HG03521 (cell line): ENCODE measurements at regions not wholly inside any gene's neighbourhood (a gene's known extent, or its start where the extent isn't known, plus 50 kb on each side); places are given as distances from the start of the nearest gene placed in this dataset.

Experiments
- ATAC-seq: cut with Tn5 transposase; IDR thresholded peaks from one replicate; pipeline ENCODE4 v1.9.1; 2021; ENCODE audit warnings: mild to moderate bottlenecking, moderate library complexity; ENCODE audit not compliant: unreplicated experiment

GRCh38 chr18:56186319-56186718 is 452.1 kb downstream of the TXNL1 start:
- ATAC-seq: no peak

DNA sequence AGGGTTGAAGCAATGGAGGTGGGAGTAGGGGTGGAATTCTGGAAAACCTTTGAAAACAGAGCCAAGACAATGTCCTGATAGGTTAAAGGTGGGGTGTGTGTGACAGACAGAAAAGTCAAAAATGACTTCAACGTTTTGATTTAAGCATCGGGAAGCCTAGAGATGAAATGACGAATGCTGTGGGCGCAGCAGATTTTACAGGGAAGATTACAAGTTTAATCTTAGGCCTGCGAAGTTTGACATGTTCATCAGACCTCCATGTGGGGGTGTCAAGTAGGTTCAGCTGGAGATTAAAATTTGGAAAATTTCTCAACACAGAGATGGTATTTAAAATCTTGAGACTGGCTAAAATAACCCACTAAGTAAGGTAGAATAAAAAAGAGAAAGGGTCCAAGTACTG is 453.3 kb downstream of the TXNL1 start:
- ATAC-seq: no peak

GRCh38 chr18:56176751-56177150 is 461.6 kb downstream of the TXNL1 start:
- ATAC-seq: no peak

DNA sequence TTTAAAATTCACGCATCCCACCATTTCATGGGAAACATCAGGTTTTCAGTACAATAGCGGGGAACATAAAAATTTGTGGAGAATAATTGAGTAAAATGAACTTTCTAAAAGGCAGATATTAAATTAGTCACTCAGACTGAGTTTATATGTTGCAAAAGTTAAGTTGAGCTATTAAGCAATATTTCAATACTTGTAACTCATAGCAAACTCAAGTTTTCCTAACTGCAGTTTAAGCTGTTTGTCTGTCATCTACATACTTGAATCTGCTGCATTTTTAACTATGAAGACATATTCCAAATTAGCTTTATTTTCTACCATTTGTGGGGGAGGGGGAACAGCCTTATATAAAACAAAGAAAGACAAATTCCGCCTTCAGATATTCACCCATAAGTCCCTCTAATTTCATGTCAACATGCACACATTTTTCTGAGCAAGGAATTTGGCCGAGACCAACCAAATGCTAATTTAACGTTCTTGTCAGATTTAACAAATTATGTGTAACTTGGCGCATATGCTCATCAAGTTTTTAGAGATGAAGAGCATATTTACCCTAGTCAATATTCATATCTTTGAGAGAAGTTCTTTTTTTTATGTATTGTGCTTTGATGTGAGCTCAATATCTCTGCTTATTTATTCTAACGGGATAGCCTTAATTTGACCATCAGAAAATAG is 462.9 kb downstream of the TXNL1 start:
- no peak for ATAC-seq

GRCh38 chr18:56173542-56174220 is 464.7 kb downstream of the TXNL1 start:
- no peak for ATAC-seq

DNA sequence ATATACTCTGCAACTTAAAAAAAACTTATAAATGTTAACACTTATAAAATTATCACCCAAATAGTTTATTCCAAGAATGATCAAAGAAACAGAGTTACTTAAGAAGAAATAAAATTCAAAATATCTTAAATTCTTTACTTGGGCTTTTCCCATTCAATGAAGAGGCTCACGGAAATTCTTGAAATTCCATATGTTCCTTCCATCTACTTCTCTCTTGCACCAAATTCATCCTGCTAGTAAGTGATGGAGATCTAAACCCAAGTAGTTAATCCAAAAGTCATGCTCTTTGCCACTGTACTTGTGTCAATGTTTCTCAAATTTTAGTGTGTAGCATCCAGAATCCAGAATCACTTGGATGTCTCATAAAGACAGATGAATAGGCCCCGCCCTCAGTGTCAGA is 465.9 kb downstream of the TXNL1 start:
- ATAC-seq: no peak

- ATAC-seq: no peak
Observed at GRCh38 chr18:56171848-56172247, 466.5 kb downstream of the TXNL1 start.

DNA sequence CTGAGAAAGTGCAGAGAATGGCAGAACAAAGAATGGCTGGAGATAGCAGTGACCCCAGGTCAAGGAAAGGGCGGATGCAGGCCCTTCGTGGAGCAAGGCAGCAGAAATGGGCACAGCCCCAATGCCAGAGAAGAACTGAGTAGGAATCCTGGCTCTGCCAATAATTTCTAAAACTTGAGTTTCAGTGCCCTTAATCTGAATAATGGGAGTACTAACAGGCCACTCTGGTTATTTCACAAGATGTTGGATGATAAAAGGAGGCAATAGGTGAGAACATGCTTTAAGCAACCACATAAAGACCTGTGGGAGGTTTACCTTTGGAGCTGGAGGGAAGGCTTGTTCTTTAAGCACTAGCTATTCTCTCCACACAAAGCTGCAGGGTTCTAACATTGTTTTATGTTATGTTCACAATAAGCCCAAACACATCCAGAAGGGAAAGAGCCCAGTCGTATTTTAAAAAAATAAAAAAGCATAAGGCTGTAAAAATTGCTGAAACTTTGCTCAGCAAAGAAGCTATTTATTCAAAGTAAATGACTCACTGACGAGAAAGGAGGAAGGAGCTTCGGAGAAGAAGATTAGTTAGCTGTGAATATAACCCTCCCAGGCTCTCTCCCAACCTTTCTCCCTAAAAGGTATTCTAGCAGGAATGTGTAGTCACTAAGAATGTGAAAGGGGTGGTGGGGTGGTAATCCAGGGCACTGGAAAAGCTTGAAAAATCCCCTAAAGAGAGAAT is 470.2 kb downstream of the TXNL1 start:
- ATAC-seq: no peak

DNA sequence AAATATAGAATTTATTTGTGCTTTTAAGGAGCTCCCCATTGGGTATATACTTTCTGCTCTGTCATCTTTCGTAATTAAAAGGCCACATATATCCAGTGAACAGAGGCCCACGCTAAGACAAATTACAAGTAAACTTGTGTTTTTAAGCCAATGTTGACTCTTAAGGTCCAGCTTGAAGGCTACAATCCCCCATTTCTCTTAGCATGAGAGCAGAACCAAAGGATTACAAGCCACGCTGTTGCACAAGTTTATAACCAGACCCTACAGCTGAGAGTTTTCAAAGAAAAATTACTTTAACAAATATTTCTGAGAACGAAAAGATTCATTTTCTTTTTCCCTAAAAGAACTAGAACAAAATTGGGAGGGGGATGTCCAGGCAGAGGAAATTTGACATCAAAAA is 471.0 kb downstream of the TXNL1 start:
- ATAC-seq: no peak

DNA sequence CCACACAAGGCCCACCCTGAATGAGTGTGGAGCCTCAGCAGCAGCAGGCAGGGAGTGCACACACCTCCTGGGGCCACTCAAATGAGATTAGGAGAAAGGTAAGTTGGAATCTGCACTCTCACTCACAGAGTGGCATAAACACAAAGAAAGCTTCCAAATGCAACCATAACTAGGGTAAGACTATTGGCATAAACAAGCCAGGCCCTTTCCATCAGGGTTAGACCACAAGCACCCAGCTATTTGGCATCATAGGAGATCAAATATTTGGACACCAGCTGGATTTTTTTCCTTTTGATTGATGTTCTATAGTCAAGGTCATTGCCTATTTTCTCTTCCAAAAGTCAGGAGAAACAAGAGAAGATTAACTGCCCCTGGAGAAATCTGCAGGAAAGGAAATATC is 471.5 kb downstream of the TXNL1 start:
- no peak for ATAC-seq

- ATAC-seq: no peak
Observed at GRCh38 chr18:56165601-56166355, 472.6 kb downstream of the TXNL1 start.

GRCh38 chr18:56162311-56163265 is 475.8 kb downstream of the TXNL1 start:
- ATAC-seq: no peak

GRCh38 chr18:56161566-56162260 is 476.7 kb downstream of the TXNL1 start:
- ATAC-seq: no peak

DNA sequence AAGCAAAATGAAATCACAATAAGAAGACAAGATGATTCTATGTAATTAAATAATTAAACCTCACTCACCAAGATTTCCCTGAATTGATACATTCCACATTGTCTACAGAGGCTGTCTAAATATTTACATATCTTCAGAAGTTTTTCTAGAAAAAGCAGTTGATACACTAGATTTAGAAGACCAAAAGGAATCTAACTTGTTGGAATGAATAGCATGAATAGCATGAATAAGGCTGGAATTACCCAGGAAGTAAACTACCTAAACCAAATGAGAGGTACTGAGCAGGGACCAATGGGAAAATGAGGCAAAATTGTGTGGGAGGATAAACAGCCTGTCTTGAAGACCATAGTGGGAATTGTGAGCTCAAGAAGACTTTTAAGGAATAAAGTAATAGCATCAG is 479.7 kb downstream of the TXNL1 start:
- ATAC-seq: no peak

GRCh38 chr18:56157541-56157940 is 480.9 kb downstream of the TXNL1 start:
- no peak for ATAC-seq

DNA sequence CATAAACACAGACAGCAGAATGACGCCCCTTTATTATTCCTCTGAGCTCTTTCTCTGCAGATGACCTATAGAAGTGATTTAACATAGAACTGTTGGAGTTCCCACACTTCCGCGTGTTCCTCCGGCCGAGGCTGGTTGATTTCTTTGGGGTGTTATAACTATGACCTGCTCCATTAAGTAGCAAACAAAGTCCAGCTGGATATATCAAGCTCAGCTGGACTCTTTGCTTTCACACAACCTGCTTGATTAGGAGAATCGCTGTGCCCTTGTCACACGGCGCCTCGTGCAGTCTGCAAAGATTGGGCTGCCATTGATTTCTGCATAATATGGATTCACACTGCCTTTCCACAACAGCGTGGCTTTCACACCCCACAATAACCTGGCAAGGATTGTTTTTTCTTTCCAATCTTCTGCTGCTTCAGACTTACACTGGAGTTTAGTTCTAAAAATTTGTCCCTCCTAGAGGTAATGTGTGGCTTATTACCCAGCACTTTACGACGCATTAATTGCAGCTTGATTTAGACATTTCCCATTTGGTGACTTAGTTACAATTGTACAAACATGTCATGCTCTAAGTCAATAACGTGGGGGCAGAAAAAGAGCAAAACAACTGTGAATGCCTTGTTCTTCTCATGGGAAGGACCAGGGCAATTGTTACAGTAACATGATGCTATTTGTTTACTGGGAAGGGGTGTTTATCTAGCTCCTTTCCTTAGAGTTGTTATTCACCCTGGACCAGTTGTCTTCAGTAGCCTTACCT is 485.7 kb downstream of the TXNL1 start:
- no peak for ATAC-seq

- ATAC-seq: no peak
Observed at GRCh38 chr18:56148373-56148772, 490.0 kb downstream of the TXNL1 start.

GRCh38 chr18:56146565-56146964 is 491.8 kb downstream of the TXNL1 start:
- no peak for ATAC-seq

DNA sequence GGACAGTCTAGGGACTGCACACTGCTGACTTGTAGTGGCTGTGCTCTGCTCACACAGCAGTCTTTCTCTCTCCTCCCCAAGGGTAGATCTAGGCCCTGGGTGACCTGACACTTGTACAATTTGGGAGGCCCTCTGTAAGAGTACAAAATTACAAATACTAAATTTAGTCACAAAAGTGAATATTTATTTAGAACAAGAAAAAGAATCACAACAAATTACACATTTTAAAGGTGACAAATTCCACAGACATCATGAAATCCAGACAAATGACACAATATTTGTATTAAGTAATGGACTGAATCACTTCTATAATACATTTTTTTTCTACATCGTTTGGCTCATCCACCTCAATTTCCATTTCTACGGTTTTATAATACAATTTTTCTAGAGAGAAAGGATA is 496.4 kb downstream of the TXNL1 start:
- no peak for ATAC-seq
